B cell (primary cell): ENCODE measurements at regions not wholly inside any gene's neighbourhood (a gene's known extent, or its start where the extent isn't known, plus 50 kb on each side); places are given as distances from the start of the nearest gene placed in this dataset.

Experiments
- ATAC-seq: fragments of 200-7000 bp; cut with Tn5 transposase; one replicate; pipeline ENCODE4 v1.10.0; 2021; ENCODE audit warnings: low read depth, mild to moderate bottlenecking, moderate number of reproducible peaks, moderate library complexity
- CTCF ChIA-PET: fragments of 350-600 bp; sonication (Branson Sonifier 250); formaldehyde crosslinking; loops from one replicate; lab custom pipeline; 2021; ENCODE audit warnings: antibody characterized with exemption, inconsistent platforms; lab: Charles Lee
- POLR2A ChIA-PET: fragments of 350-600 bp; sonication (Branson Sonifier 250); formaldehyde crosslinking; loops from one replicate; lab custom pipeline; 2021; ENCODE audit warnings: antibody characterized with exemption; lab: Charles Lee
- DNase-seq: peaks from one replicate; pipeline ENCODE4 v3.0.0; 2013
- H2AFZ ChIP-seq: 2 replicates; pipeline ENCODE4 v1.6.1; 2012; ENCODE audit warnings: mild to moderate bottlenecking, low read depth, low read length; ENCODE audit not compliant: insufficient read depth, poor library complexity, severe bottlenecking
- H3K27ac ChIP-seq, 2 donors: 1 replicate in 1 of 2; 2 replicates in 1 of 2; pipeline ENCODE4 v1.5.1; 2012 to 2013; ENCODE audit warnings: low read length in 2 of 2, mild to moderate bottlenecking in 2 of 2, moderate library complexity in 1 of 2
- H3K27me3 ChIP-seq, 4 experiments: fragments of 200-600 bp in 1 of 4; sonication (generic) in 1 of 4; replicated peaks in 1 of 4; 1 replicate in 2 of 4; 2 replicates in 2 of 4; pipeline versions ENCODE4 v1.6.1 to v1.7.0; 2013 to 2016; ENCODE audit warnings: low read length in 3 of 4, mild to moderate bottlenecking in 2 of 4, mixed read lengths in 1 of 4, moderate library complexity in 1 of 4; ENCODE audit not compliant: insufficient read depth in 4 of 4, control insufficient read depth in 3 of 4; ENCODE audit errors: control extremely low read depth in 1 of 4
- H3K36me3 ChIP-seq, 2 experiments: replicated peaks in 1 of 2; 1 replicate in 1 of 2; 2 replicates in 1 of 2; pipeline versions ENCODE4 v1.6.1 to v1.7.1; 2013; ENCODE audit warnings: low read length in 1 of 2; ENCODE audit not compliant: insufficient read depth in 2 of 2, control insufficient read depth in 1 of 2; ENCODE audit errors: control extremely low read depth in 1 of 2, extremely low read depth in 1 of 2
- H3K4me1 ChIP-seq, 2 donors: fragments of 200-600 bp in 1 of 2; sonication (generic) in 1 of 2; 1 replicate in 1 of 2; 2 replicates in 1 of 2; pipeline versions ENCODE4 v1.5.1 to v1.6.1; 2013 to 2017; ENCODE audit warnings: low read length in 2 of 2; ENCODE audit not compliant: control insufficient read depth in 2 of 2, insufficient read depth in 2 of 2
- H3K4me2 ChIP-seq: replicated peaks from 2 replicates; pipeline ENCODE3; 2012; ENCODE audit warnings: mild to moderate bottlenecking, low read depth, low read length; ENCODE audit not compliant: poor library complexity, severe bottlenecking
- H3K4me3 ChIP-seq, 5 experiments: fragments of 200-600 bp in 1 of 5; sonication (generic) in 1 of 5; 1 replicate in 3 of 5; 2 replicates in 2 of 5; pipeline versions ENCODE4 v1.5.1 to v1.7.0; 2011 to 2016; ENCODE audit warnings: low read length in 4 of 5, mild to moderate bottlenecking in 4 of 5, low read depth in 2 of 5, control low read depth in 1 of 5, moderate library complexity in 1 of 5; ENCODE audit not compliant: insufficient read depth in 1 of 5; ENCODE audit errors: control extremely low read depth in 1 of 5, extremely low read depth in 1 of 5
- H3K79me2 ChIP-seq: fragments of 200-600 bp; sonication (generic); one replicate; pipeline ENCODE4 v1.6.0; 2016; ENCODE audit warnings: low read length; ENCODE audit not compliant: control insufficient read depth, insufficient read depth
- H3K9ac ChIP-seq: fragments of 200-600 bp; sonication (generic); 2 replicates; pipeline ENCODE4 v1.6.1; 2017; ENCODE audit warnings: mild to moderate bottlenecking, low read length, moderate library complexity
- H3K9me3 ChIP-seq, 3 donors: one replicate each; pipeline versions ENCODE4 v1.6.1 to v1.7.1; 2013; ENCODE audit warnings: low read length in 2 of 3; ENCODE audit not compliant: control insufficient read depth in 2 of 3, insufficient read depth in 1 of 3; ENCODE audit errors: control extremely low read depth in 1 of 3
- H4K20me1 ChIP-seq: 2 replicates; pipeline ENCODE4 v1.6.0; 2012; ENCODE audit warnings: mild to moderate bottlenecking, low read length; ENCODE audit not compliant: insufficient read depth, control insufficient read depth, poor library complexity, severe bottlenecking
- H3K27ac Mint-ChIP-seq: one replicate; pipeline ENCODE4 v1.8.0; 2021; ENCODE audit warnings: mixed read lengths
- H3K27me3 Mint-ChIP-seq: one replicate; pipeline ENCODE4 v1.8.0; 2021; ENCODE audit warnings: mixed read lengths
- H3K4me1 Mint-ChIP-seq: one replicate; pipeline ENCODE4 v1.8.0; 2021; ENCODE audit warnings: mixed read lengths
- H3K4me3 Mint-ChIP-seq: one replicate; pipeline ENCODE4 v1.8.0; 2021; ENCODE audit warnings: mixed read lengths
- H3K9me3 Mint-ChIP-seq: one replicate; pipeline ENCODE4 v1.8.0; 2022; ENCODE audit warnings: mixed read lengths; ENCODE audit not compliant: insufficient read depth
- CTCF ChIP-seq: fragments of 200-600 bp; IDR thresholded peaks from one replicate; pipeline ENCODE4 v1.8.0; 2022; ENCODE audit warnings: antibody characterized with exemption, mild to moderate bottlenecking
- EZH2 ChIP-seq: IDR thresholded peaks from 2 replicates; pipeline ENCODE4 v1.6.1; 2012; ENCODE audit warnings: borderline replicate concordance, low read depth, mild to moderate bottlenecking, moderate library complexity, low read length; ENCODE audit not compliant: insufficient read depth, poor library complexity, severe bottlenecking
- WGBS: methylation state at CpG from one replicate; pipeline ENCODE4 v1.1.5; 2013; ENCODE audit warnings: missing lambda C conversion rate; ENCODE audit not compliant: insufficient coverage; 5-methylcytosine and 5-hydroxymethylcytosine counted together
- intact Hi-C: fragments of 100-400 bp; cut with micrococcal nuclease; formaldehyde crosslinking; loops from one replicate; pipeline ENCODE4 v1.10.0; 2022

GRCh38 chr12:100061814-100062213 is 77.1 kb upstream of the ANKS1B start:
- Histone ChIP-seq H3K4me3 (no peak overlapping the region), H3K9ac (no peak overlapping the region), H4K20me1 (no peaks in the 10 kb centered on the region), H3K79me2 (no peaks in the 10 kb centered on the region), H2AFZ (no peak overlapping the region), H3K27me3 (no peaks in the 10 kb centered on the region), H3K4me2 (no peak overlapping the region), H3K9me3 (peaks cover 1 to 8% (median 7%) of the 10 kb centered on the region in 3 donors), H3K27ac (no peak overlapping the region), H3K4me1 (no peaks in the 10 kb centered on the region), H3K36me3 (peaks cover 0 to 29% of the 10 kb centered on the region in 2 experiments)
- ChIA-PET POLR2A (no interaction called here), CTCF (no interaction called here)
- H3K27ac Mint-ChIP-seq, result no peak overlapping the region
- no peaks in the 10 kb centered on the region for H3K27me3 Mint-ChIP-seq
- TF ChIP-seq CTCF, result no peak
- no peak for TF ChIP-seq EZH2
- H3K4me3 Mint-ChIP-seq, result no peak overlapping the region
- ATAC-seq (no peak), DNase-seq (no peak)
- peaks cover 15% of the 10 kb centered on the region for H3K9me3 Mint-ChIP-seq
- no peaks in the 10 kb centered on the region for H3K4me1 Mint-ChIP-seq
- intact Hi-C loops, result no loop called here
- WGBS, result 100% methylated on average over 1 of the region's 3 CpGs

GRCh38 chr12:100058482-100059029 is 73.8 kb upstream of the ANKS1B start:
- H3K4me2 ChIP-seq, result no peak overlapping the region
- no peaks in the 10 kb centered on the region for H3K27me3 ChIP-seq

More at GRCh38 chr12:100058482-100059029, 73.8 kb upstream of the ANKS1B start:
- Histone ChIP-seq H3K9ac (no peak overlapping the region), H3K4me1 (no peaks in the 10 kb centered on the region), H2AFZ (no peak overlapping the region), H3K4me3 (no peak overlapping the region), H3K27ac (no peak overlapping the region), H3K79me2 (no peaks in the 10 kb centered on the region), H3K36me3 (peaks cover 0 to 38% of the 10 kb centered on the region in 2 experiments), H4K20me1 (no peaks in the 10 kb centered on the region), H3K9me3 (no peaks in the 10 kb centered on the region)
- WGBS, result no CpG with 5 or more reads among the region's 3 CpGs
- ChIA-PET POLR2A (no interaction called here), CTCF (no interaction called here)
- Mint-ChIP-seq H3K4me1 (no peaks in the 10 kb centered on the region), H3K9me3 (no peaks in the 10 kb centered on the region), H3K27ac (no peak overlapping the region), H3K4me3 (no peak overlapping the region), H3K27me3 (no peaks in the 10 kb centered on the region)
- TF ChIP-seq EZH2 (no peak), CTCF (no peak)
- intact Hi-C loops, result no loop called here
- DNase-seq (no peak), ATAC-seq (no peak)
